GM21576 (cell line): ENCODE measurements at regions not wholly inside any gene's neighbourhood (a gene's known extent, or its start where the extent isn't known, plus 50 kb on each side); places are given as distances from the start of the nearest gene placed in this dataset.
"Not testable (repeated sequence)": the region's sequence is repeated elsewhere in the genome, so short reads cannot be mapped to it uniquely, and the experiment has no call there.

Experiments used
- ATAC-seq: cut with Tn5 transposase; IDR thresholded peaks from one replicate; pipeline ENCODE4 v1.9.1; 2021; ENCODE audit warnings: mild to moderate bottlenecking, moderate library complexity; ENCODE audit not compliant: unreplicated experiment

- ATAC-seq: peak; percentile 82
Measured at GRCh38 chr2:113551637-113552318, 53.3 kb downstream of the FOXD4L1 start.

- not testable (repeated sequence) for ATAC-seq
Measured at GRCh38 chr2:113559820-113560219, 61.4 kb downstream of the FOXD4L1 start.

GRCh38 chr2:113562662-113563061, 64.2 kb downstream of the FOXD4L1 start:
- peak; percentile 69 for ATAC-seq

- not testable (repeated sequence) for ATAC-seq
Measured at GRCh38 chr2:113566674-113567480, 60.2 kb upstream of the RABL2A start.

- not testable (repeated sequence) for ATAC-seq
Measured at GRCh38 chr2:113567481-113567849, 59.6 kb upstream of the RABL2A start.

- ATAC-seq: not testable (repeated sequence)
Measured at GRCh38 chr2:113568231-113568630, 58.8 kb upstream of the RABL2A start.

GRCh38 chr2:113570082-113570481, 57.0 kb upstream of the RABL2A start:
- ATAC-seq: not testable (repeated sequence)

- not testable (repeated sequence) for ATAC-seq
Measured at GRCh38 chr2:113570509-113571009, 56.5 kb upstream of the RABL2A start.

- ATAC-seq: not testable (repeated sequence)
Measured at GRCh38 chr2:113571482-113572068, 55.5 kb upstream of the RABL2A start.

GRCh38 chr2:113575721-113576120, 51.3 kb upstream of the RABL2A start:
- not testable (repeated sequence) for ATAC-seq

- ATAC-seq: not testable (repeated sequence)
Measured at GRCh38 chr2:113576353-113576752, 50.7 kb upstream of the RABL2A start.
